ENCODE measurements at regions not wholly inside any gene's neighbourhood (a gene's known extent, or its start where the extent isn't known, plus 50 kb on each side); places are given as distances from the start of the nearest gene placed in this dataset.

DNA sequence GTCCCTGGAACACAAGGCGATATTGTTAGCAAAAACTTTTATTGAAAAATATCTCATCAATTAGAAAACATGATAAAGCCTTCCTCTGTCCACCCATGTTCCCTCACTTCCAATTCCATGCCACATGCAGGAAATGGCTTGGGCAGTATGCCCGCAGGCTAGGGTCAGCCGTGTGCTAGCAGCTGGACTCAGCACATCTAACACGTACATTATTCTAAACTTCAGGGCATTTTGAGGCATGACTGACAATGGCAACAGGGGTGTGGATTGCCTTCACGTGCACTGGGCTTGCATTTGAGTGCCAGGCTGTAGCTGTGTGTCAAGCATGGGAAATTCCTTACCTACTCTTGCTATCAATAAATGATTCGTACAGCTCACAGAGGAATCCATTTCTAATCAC, 642.1 kb downstream of the INHBA start:
- DNase-seq (ENCODE audit: low read depth in 4 of 4, low spot score in 2 of 4): no peak

GRCh38 chr7:41059796-41060195, 643.1 kb downstream of the INHBA start:
- DNase-seq (ENCODE audit: low read depth in 4 of 4, low spot score in 2 of 4): no peak

GRCh38 chr7:41058986-41059741, 643.7 kb downstream of the INHBA start:
- no peak for DNase-seq (ENCODE audit: low read depth in 4 of 4, low spot score in 2 of 4)

DNA sequence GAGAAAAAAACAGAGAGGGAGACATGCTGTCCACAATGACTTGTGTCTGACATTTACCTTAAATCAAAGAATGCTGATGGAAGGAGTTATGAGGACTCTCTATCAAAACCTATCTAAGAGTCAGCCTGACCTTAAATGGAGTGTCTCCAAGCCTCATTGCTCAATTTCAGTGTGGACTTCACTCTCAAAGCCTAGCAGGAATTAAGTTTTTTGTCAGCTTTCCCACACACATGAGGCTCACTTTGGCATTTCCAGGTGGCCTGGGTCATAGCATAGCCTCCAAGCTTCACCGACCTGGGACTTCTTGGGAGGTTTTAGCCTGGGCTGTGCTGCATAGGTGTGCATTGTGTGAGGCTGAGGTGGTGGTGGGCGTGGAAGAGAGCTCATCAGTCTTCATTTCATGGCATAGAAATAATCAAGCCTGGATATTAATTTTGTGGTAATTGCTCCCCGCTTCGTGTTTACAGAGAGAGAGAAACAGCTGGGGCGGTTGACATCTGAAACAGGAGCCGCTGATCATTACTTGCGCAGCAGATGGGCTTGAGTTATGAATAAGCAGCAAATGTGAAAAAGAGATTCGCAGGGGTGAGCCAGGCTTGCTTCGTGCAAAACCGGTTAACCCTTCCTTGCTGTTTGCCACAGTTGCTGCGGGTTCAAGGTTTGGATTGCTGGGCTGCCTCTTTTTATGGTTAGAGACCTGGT, 647.8 kb downstream of the INHBA start:
- no peak for DNase-seq (ENCODE audit: low read depth in 4 of 4, low spot score in 2 of 4)

DNA sequence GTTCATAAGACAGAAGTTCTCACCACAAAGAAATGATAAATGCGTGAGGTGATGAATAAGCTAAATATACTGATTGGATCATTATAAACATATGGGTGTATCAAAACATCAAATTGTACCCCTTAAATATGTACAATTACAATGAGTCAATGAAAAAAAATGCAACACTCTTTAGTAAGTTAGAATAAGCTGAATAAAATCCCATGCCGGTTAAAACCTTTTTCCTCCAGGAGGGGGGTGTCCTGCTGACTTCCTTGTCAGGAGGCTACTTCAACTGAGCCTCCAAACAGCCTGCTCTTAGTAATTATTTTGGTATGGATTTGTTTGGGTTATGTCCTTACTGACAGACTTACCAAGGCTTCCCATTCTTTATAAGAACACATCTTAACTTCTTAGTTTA, 649.1 kb downstream of the INHBA start:
- no peak for DNase-seq (ENCODE audit: low read depth in 4 of 4, low spot score in 2 of 4)

DNA sequence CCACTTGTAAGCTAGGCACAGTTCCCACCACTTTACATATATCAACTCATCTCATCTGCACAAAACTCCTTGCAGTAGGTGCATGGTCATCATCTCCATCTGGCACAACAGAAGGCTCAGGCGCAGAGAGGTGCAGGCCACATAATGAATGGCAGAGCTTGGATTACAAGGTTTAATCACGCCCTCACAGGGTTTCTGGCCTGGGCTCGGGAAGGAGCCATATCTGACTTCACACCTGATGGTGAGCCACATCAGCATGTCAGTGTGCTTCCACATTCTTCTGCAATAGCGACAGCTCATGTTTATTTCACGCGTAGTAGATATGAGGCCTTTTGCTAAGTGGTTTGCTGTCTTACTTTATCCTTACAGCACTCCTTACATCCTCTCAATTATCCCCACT, 650.2 kb downstream of the INHBA start:
- no peak for DNase-seq (ENCODE audit: low read depth in 4 of 4, low spot score in 2 of 4)

DNA sequence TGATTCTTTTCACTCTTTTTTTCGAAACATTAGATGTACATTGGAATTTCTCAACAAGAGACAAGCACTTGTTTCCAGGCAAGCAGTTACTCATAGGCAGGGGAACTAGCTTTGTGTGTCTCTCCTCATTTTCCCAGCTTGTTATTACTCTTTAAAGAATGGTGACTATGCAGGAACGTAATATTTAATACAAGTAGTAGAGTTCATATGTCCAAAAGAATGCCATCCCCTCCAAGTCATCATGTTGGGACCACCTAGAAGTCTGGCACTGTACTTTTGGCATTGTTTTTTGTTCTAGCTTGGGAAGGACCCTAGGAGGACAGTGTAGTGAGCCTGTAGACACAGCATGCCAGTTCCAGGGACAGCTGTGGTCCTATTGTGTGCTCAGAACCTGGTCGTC, 650.7 kb downstream of the INHBA start:
- no peak for DNase-seq (ENCODE audit: low read depth in 4 of 4, low spot score in 2 of 4)

DNA sequence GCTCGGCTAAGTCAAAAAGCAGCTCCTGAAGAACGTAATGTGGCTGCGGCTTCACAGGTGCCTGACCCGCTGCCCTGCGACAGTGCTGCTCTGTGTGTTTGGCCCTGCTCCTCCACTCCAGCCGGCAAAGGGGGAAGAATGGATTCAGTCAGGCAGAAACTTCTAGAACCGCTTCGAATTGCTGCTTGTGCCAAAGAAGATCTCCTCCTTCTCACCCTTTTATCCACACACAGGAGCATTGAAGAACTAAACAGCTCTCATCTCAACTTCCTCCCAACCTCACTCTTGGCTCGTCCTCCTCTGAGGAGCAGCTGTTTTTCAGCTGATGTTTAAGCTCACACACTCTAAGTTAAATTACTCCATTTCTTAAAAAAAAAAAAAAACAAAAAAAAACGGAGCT, 651.4 kb downstream of the INHBA start:
- no peak for DNase-seq (ENCODE audit: low read depth in 4 of 4, low spot score in 2 of 4)

- DNase-seq (ENCODE audit: low read depth in 4 of 4, low spot score in 2 of 4): no peak
Observed at GRCh38 chr7:41051062-41051461, 651.8 kb downstream of the INHBA start.

DNA sequence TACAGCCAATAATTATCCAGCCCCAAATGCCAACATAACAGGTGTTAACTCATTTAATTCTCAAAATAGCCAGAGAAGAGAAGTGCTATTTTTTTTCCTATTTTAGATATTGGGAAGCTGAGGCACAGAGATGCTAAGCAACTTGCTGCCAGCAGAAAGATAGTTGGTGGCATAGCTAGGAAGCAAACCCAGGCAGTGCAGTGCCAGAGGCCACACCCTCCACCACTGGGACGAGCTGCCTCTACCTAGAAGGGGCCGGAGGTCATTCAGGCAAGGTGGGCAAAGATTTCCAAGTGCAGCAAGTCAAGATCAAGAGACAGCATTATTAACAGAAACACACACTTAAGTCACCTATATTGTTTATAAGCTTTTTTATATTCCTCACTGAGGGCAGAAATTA, 654.1 kb downstream of the INHBA start:
- DNase-seq (ENCODE audit: low read depth in 4 of 4, low spot score in 2 of 4): no peak

GRCh38 chr7:41047789-41048191, 655.1 kb downstream of the INHBA start:
- DNase-seq (ENCODE audit: low read depth in 4 of 4, low spot score in 2 of 4): no peak

- DNase-seq (ENCODE audit: low read depth in 4 of 4, low spot score in 2 of 4): no peak
Observed at GRCh38 chr7:41047211-41047610, 655.7 kb downstream of the INHBA start.

DNA sequence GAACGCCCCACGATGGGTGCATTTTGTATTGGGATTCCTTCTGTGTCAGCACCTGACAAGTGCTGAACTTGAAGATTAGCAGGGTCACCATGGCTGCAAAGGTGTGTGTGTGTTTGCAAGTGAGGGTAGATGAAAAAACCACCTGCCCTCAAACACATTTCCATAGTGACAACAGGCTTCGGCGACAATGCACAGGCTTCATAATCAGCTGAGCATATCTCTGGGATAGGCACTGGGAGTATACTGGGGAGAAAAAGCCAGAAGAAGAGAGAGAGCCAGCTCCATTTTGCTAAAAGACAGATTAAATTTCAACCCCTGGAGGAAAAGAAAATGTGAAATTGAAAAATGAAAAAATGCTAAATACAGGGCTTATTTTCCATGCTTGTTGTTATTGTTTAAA, 656.1 kb downstream of the INHBA start:
- DNase-seq (ENCODE audit: low read depth in 4 of 4, low spot score in 2 of 4): no peak

DNA sequence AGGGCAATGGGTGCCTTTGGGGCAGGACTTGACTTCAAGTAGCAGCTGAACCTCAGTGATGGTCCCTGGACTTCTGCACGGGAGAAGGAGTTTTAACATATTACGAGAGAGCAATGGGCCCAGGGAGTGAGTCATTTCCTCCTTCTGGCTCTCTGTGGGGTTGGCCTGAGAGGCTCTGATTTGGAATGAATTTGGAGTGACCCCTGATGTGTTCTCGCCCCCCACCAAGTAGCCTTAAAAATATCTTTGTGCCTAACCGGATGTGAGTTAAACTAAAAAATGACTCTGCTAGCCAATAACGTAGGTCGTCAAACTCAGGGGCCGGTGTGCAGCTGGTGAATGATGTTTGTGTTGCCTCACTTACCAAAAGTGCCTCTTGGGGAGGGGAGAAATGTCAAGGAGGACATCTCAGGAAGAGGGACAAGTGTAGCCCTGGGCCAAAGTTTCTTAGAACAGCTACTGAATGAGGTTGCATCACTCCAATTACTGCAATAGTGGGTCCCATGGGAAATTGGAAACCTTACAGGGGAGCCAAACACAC, 656.6 kb downstream of the INHBA start:
- DNase-seq (ENCODE audit: low read depth in 4 of 4, low spot score in 2 of 4): no peak

- no peak for DNase-seq (ENCODE audit: low read depth in 4 of 4, low spot score in 2 of 4)
Observed at GRCh38 chr7:41045556-41046123, 657.2 kb downstream of the INHBA start.

GRCh38 chr7:41039981-41040380, 662.9 kb downstream of the INHBA start:
- DNase-seq (ENCODE audit: low read depth in 4 of 4, low spot score in 2 of 4): no peak

GRCh38 chr7:41039386-41039953, 663.4 kb downstream of the INHBA start:
- DNase-seq (ENCODE audit: low read depth in 4 of 4, low spot score in 2 of 4): no peak

- no peak for DNase-seq (ENCODE audit: low read depth in 4 of 4, low spot score in 2 of 4)
Observed at GRCh38 chr7:41038211-41038610, 664.7 kb downstream of the INHBA start.

DNA sequence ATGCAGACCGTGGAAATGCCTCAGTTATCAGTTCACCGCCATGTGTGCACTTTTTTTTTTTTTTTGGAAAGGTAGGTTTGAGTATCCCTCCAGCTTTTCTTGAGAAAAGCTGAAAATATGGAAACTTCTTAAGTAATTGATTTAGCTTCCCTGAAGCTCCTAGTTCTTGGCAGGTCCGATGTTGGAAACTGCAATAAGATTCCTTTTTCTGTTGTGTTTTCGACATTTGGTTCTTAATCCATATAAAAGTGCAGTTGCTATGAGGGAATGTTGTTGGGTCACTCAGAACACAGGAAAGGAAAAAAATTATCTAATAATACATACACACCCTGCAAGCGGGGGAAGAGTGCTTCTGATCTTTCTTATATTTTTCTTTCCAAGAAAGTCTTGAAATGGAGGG, 665.2 kb downstream of the INHBA start:
- no peak for DNase-seq (ENCODE audit: low read depth in 4 of 4, low spot score in 2 of 4)

DNA sequence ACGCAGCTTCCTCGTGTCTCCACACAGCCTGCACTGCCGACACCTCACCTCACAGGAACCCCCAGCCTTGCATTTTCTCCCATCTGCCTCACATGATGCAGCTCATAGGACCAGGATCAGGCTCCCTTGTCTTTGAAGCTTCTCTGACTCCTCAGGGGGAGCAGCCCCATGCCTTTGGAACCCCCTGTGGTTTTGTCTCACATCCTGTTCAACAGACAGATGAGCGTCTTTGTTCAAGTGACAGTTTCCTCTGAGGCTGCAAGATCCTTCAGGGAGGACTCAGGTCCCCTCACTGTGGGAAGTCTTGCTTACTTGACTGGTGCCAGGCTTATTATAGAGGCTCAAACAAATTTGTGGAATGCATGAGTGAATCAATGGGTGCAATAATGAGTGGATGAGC, 667.1 kb downstream of the INHBA start:
- no peak for DNase-seq (ENCODE audit: low read depth in 4 of 4, low spot score in 2 of 4)

- no peak for DNase-seq (ENCODE audit: low read depth in 4 of 4, low spot score in 2 of 4)
Observed at GRCh38 chr7:41033500-41033899, 669.4 kb downstream of the INHBA start.
